Activated CD4-positive, alpha-beta memory T cell treated with anti-CD3 and anti-CD28 coated beads for 36 hours (primary cell): ENCODE measurements at regions not wholly inside any gene's neighbourhood (a gene's known extent, or its start where the extent isn't known, plus 50 kb on each side); places are given as distances from the start of the nearest gene placed in this dataset.

Experiments used
- CTCF ChIA-PET: fragments of 350-600 bp; sonication (Branson Sonifier 250); formaldehyde crosslinking; loops from one replicate; lab custom pipeline; 2021; ENCODE audit warnings: antibody characterized with exemption, inconsistent platforms; lab: Charles Lee
- POLR2A ChIA-PET: fragments of 350-600 bp; sonication (Branson Sonifier 250); formaldehyde crosslinking; loops from one replicate; lab custom pipeline; 2021; ENCODE audit warnings: antibody characterized with exemption; lab: Charles Lee
- DNase-seq: peaks from one replicate; pipeline ENCODE4 v3.0.0-alpha.2; 2020
- H3K27ac Mint-ChIP-seq: one replicate; pipeline ENCODE4 v1.8.0; 2021; ENCODE audit warnings: mixed read lengths
- H3K27me3 Mint-ChIP-seq: one replicate; pipeline ENCODE4 v1.8.0; 2021; ENCODE audit warnings: mixed read lengths
- H3K36me3 Mint-ChIP-seq: one replicate; pipeline ENCODE4 v1.8.0; 2021; ENCODE audit warnings: mixed read lengths
- H3K4me1 Mint-ChIP-seq: one replicate; pipeline ENCODE4 v1.8.0; 2021; ENCODE audit warnings: low read depth, mixed read lengths
- H3K4me3 Mint-ChIP-seq: one replicate; pipeline ENCODE4 v1.8.0; 2021; ENCODE audit warnings: mild to moderate bottlenecking, mixed read lengths
- H3K9me3 Mint-ChIP-seq: one replicate; pipeline ENCODE4 v1.8.0; 2021; ENCODE audit warnings: mixed read lengths
- intact Hi-C: fragments of 100-400 bp; cut with micrococcal nuclease; formaldehyde crosslinking; loops from one replicate; pipeline ENCODE4 v1.15.1; 2023

DNA sequence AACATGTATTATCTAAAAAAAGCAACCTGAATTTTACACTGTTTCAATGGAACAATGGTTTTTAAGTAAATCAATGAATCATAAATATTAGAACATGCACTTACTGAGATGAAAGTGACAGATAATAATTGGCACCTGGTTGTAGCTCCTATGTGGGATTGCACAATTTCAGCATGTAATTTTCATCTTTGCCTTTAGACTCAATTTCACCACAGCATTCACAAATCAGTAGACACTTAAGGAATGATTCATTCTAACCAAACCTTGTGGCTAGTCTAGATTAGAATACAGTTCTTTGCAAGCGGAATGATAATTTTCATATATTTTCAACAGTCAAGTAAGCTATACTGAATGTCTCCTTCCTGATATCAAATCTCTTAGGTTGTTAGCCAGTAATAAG lies 853.4 kb downstream of the KCNT2 start:
- intact Hi-C loops: no loop called here
- Mint-ChIP-seq H3K27me3 (no peaks in the 10 kb centered on the region), H3K9me3 (no peaks in the 10 kb centered on the region), H3K36me3 (no peaks in the 10 kb centered on the region), H3K4me1 (no peaks in the 10 kb centered on the region), H3K27ac (no peak overlapping the region), H3K4me3 (no peak overlapping the region)
- ChIA-PET CTCF (no interaction called here), POLR2A (no interaction called here)
- no peak for DNase-seq

DNA sequence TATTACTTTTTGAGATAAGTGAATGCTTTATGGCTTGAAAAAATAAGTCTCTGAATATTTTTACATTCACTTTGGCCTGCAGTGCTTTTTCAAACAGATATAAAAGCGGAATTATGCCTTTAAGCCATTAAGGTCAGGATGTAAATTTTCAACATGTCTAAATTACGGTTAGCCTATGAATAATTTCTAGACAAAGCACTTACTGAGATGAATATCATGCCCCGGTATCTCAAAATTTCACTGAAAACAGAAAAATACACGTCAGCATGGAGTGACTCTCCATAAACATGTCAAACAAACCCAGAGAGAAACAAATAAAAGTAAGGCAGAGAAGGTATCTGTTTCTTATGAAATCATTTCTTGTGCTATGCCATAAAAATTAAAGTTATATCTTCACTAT lies 853.9 kb downstream of the KCNT2 start:
- H3K9me3 Mint-ChIP-seq: no peaks in the 10 kb centered on the region
- H3K4me3 Mint-ChIP-seq: no peak overlapping the region
- no peak for DNase-seq
- H3K4me1 Mint-ChIP-seq: no peaks in the 10 kb centered on the region
- CTCF ChIA-PET: no interaction called here
- H3K36me3 Mint-ChIP-seq: no peaks in the 10 kb centered on the region
- H3K27me3 Mint-ChIP-seq: no peaks in the 10 kb centered on the region
- intact Hi-C loops: no loop called here
- H3K27ac Mint-ChIP-seq: no peak overlapping the region
- POLR2A ChIA-PET: no interaction called here

DNA sequence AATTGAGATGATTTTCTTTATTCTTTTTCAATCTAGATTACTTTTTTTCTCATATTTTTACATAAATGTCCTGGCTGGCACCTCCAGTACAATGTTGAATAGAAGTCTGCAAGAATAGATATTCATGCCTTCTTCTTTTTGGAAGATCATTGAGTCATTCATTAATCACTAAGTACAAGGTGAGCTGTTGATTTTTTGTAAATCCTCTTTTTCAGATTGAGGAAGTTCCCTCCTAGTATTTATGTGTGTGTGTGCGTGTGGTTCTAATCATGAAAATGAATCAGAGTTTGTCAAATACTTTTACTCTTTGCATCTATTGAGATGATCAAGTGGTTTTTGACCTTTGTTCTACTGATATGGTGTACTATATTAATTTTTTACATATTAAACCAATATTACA lies 859.3 kb downstream of the KCNT2 start:
- DNase-seq: no peak
- H3K27ac Mint-ChIP-seq: no peak overlapping the region
- CTCF ChIA-PET: no interaction called here
- H3K4me1 Mint-ChIP-seq: no peaks in the 10 kb centered on the region
- no peaks in the 10 kb centered on the region for H3K36me3 Mint-ChIP-seq
- H3K27me3 Mint-ChIP-seq: no peaks in the 10 kb centered on the region
- H3K9me3 Mint-ChIP-seq: peaks cover under 1% of the 10 kb centered on the region
- POLR2A ChIA-PET: no interaction called here
- no peak overlapping the region for H3K4me3 Mint-ChIP-seq
- intact Hi-C loops: no loop called here

DNA sequence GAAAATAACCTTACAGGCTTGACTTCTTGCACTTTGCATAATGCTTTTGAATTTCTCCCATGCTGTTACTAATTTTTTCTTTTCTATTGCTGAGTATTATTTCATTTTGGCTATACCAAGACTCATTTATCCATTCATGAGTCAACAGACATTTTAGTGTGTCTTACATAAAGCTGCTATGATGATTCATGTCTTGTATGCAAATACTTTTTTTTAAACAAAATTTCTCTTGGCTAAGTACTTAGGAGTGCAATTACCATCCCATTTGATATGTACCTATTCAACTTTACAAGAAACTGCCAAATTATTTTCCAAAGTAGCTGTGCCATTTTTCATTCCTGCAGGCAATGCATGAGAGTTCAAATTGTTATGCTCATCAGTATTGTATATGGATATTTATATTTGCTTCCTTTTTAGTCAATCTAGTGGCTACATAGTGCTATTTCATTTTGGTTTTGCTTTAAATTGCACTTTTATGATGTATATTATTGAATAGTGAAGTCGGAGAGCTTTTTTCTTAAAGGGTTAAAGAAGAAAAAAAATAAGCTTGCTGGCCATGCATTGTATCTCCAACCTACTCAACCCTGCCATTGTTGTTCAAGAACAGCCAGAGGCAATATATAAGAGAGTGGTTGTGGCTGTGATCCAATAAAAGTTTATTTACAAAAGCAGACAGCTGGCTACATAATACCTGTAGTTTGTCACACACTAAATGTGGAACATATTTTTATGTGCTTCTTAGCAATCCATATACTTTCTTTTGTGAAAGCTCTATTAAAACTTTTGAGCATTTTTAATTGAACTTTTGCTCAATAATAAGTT lies 862.8 kb downstream of the KCNT2 start:
- intact Hi-C loops: no loop called here
- H3K9me3 Mint-ChIP-seq: peaks cover 4% of the 10 kb centered on the region
- H3K4me1 Mint-ChIP-seq: no peaks in the 10 kb centered on the region
- POLR2A ChIA-PET: no interaction called here
- no peaks in the 10 kb centered on the region for H3K36me3 Mint-ChIP-seq
- no peaks in the 10 kb centered on the region for H3K27me3 Mint-ChIP-seq
- no peak overlapping the region for H3K4me3 Mint-ChIP-seq
- no peak overlapping the region for H3K27ac Mint-ChIP-seq
- no peak for DNase-seq
- CTCF ChIA-PET: interaction anchor here (0.6 kb wide), 1 partner anchor 12 kb away, joined by 3 read pairs; no protein-coding TSS in a partner anchor

DNA sequence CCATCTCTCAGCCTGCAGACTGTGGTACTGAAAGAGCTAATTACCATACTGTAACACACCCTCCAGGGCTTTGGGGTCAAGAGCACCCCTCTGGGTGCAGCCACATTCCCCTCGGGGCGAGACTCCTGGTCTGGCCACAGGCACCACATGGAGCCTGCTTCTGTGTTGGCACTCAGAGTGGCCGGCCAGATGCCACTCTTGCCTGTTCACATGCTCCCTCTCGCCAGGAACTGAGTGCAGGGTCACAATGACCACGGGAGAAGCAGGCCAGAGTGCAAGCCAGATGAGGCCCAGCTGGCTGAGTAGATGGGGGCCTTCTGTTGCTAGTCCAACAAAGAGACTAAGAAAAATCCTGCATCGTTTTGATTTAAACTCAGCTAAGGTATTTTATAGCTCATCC lies 864.0 kb downstream of the KCNT2 start:
- intact Hi-C loops: no loop called here
- no peak for DNase-seq
- Mint-ChIP-seq H3K36me3 (no peaks in the 10 kb centered on the region), H3K4me1 (no peaks in the 10 kb centered on the region), H3K27ac (no peak overlapping the region), H3K4me3 (no peak overlapping the region), H3K9me3 (peaks cover 4% of the 10 kb centered on the region), H3K27me3 (no peaks in the 10 kb centered on the region)
- ChIA-PET POLR2A (no interaction called here), CTCF (no interaction called here)

DNA sequence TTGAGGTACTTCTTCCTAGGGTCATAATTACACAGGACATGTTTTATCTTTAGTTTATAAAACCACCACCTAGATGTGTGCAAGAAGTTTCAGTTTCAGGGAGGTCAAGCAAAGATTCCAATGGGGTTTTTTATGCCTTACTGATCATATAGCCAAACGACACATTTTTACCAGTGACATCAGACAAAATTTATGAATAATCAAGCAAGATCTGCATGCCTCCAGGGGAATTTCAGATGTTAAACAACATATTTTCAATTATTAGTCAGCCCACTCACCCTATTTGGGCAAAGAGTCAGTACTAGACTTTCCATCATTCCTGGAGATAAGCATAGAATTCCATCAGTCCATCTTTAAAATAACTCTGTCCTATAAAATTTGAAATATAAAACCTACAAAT lies 867.4 kb downstream of the KCNT2 start:
- no peak for DNase-seq
- H3K36me3 Mint-ChIP-seq: no peaks in the 10 kb centered on the region
- no peak overlapping the region for H3K4me3 Mint-ChIP-seq
- intact Hi-C loops: no loop called here
- no peaks in the 10 kb centered on the region for H3K4me1 Mint-ChIP-seq
- ChIA-PET POLR2A (no interaction called here), CTCF (no interaction called here)
- H3K9me3 Mint-ChIP-seq: peaks cover 4% of the 10 kb centered on the region
- H3K27ac Mint-ChIP-seq: no peak overlapping the region
- no peaks in the 10 kb centered on the region for H3K27me3 Mint-ChIP-seq

DNA sequence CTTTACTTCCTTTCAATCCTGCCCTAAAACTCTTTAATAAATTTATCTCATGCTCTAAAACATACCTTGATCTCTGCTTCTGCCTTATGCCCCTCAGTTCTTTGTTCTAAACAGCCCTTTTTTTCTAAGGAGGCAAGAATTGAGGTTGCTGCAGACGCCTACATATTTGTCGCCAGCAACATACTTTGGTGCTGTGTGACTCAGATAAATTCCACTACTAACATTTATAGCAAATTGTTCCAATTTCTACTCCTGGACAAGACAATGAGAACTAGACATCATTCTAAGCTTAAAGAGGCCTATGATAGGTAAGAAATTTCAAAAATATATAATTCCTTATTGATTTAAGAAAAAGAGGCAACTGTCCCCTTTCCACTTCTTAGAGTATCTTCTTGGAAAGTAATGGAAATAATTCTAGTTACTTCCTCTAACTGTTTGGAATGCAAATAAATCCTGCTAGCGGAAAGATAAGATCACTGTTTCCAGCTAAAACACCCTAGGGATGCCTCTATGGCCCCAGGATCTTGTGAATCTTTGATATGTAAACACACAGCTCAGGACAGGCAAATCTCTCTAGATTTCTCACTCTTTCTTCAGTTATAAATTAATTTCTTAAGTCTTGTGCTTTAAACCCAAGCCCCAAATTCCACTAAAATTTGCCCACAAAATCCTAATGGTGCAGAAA lies 869.1 kb downstream of the KCNT2 start:
- CTCF ChIA-PET: no interaction called here
- intact Hi-C loops: no loop called here
- Mint-ChIP-seq H3K27ac (no peak overlapping the region), H3K36me3 (no peaks in the 10 kb centered on the region), H3K4me3 (no peak overlapping the region), H3K9me3 (peaks cover 4% of the 10 kb centered on the region), H3K27me3 (no peaks in the 10 kb centered on the region), H3K4me1 (no peaks in the 10 kb centered on the region)
- POLR2A ChIA-PET: no interaction called here
- no peak for DNase-seq

DNA sequence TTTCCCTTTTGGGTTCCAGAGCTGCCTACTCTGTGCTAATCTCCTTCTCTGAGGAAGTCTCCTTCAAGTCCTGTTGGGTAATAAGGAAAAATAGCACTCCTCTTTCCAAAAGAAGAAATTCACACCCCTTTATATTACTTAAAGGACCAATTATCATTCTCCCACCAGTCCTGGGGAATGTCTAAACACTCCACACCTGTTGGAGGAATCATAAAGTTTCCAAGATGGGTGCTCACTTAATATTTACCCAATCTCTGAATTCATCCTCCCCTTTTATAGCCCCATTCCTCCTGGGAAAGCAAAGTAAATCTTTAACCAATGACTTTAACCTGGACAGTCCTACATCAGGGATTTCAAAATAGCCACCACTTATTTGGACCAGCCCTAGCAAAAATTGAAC lies 873.1 kb downstream of the KCNT2 start:
- no peaks in the 10 kb centered on the region for H3K4me1 Mint-ChIP-seq
- H3K27me3 Mint-ChIP-seq: no peaks in the 10 kb centered on the region
- H3K9me3 Mint-ChIP-seq: no peaks in the 10 kb centered on the region
- no peak overlapping the region for H3K4me3 Mint-ChIP-seq
- no peak for DNase-seq
- intact Hi-C loops: no loop called here
- no peak overlapping the region for H3K27ac Mint-ChIP-seq
- CTCF ChIA-PET: no interaction called here
- no peaks in the 10 kb centered on the region for H3K36me3 Mint-ChIP-seq
- POLR2A ChIA-PET: no interaction called here

DNA sequence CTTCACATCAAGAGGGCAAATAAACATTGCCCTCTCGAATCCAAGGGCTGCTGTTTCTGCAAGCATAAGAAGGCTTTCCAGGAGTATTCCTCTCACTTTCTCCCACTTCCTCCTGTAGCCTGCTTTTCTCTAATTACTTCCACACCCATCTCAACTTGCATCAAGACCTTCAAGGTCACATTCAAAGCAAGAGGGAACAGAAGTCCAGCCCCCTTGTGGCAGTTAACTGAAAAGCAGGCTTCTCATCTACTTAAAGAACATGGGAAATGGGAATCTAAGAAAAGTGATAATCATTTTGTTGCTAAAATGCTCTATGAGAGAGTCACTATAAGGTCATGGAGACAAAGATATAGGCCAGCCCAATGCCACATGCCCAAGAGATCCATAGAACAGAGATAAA lies 874.4 kb downstream of the KCNT2 start:
- H3K27me3 Mint-ChIP-seq: no peaks in the 10 kb centered on the region
- CTCF ChIA-PET: no interaction called here
- DNase-seq: no peak
- POLR2A ChIA-PET: no interaction called here
- H3K27ac Mint-ChIP-seq: no peak overlapping the region
- intact Hi-C loops: no loop called here
- no peaks in the 10 kb centered on the region for H3K9me3 Mint-ChIP-seq
- no peaks in the 10 kb centered on the region for H3K4me1 Mint-ChIP-seq
- no peaks in the 10 kb centered on the region for H3K36me3 Mint-ChIP-seq
- no peak overlapping the region for H3K4me3 Mint-ChIP-seq

DNA sequence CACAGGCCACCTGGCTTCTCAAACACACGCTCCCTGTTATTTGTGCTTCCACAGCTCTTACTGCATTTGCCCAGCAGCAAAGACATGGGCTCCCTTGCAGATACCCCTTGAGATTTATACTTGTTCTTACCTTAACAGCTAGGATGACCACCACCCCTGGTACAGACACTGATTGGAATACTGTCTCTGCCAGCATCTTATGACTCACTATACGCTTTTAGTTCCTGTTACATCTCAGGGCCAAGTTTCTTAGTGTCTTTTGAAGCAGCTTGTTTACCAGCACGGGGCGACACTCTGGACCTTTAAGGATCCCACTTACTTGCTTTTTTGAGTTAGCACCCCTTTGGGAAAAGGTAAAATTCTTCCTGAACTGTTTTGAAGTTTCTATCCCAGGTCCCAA lies 874.8 kb downstream of the KCNT2 start:
- H3K27ac Mint-ChIP-seq: no peak overlapping the region
- no peak overlapping the region for H3K4me3 Mint-ChIP-seq
- no peaks in the 10 kb centered on the region for H3K9me3 Mint-ChIP-seq
- H3K36me3 Mint-ChIP-seq: no peaks in the 10 kb centered on the region
- DNase-seq: no peak
- POLR2A ChIA-PET: no interaction called here
- intact Hi-C loops: no loop called here
- no peaks in the 10 kb centered on the region for H3K4me1 Mint-ChIP-seq
- no peaks in the 10 kb centered on the region for H3K27me3 Mint-ChIP-seq
- CTCF ChIA-PET: no interaction called here

DNA sequence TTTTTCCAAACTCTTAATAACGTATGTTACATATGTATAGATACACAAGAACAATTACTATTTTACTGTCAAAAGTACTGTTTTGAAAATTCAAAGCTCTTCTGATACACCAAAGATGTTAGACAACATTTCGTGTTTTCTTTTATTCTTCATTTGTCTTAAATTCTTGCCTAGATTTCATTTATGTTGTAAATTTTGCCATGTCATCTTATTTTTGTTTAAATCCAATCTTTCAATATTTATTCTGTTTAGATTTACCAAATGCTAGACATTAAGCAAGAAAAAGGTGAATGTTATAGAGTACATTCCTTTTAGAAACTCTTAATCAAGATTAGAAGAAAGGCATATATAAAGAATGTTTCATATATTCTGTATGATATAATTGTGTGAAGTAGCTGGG lies 876.9 kb downstream of the KCNT2 start:
- intact Hi-C loops: no loop called here
- H3K27me3 Mint-ChIP-seq: no peaks in the 10 kb centered on the region
- H3K4me3 Mint-ChIP-seq: no peak overlapping the region
- H3K36me3 Mint-ChIP-seq: no peaks in the 10 kb centered on the region
- ChIA-PET CTCF (interaction anchor here (0.7 kb wide), 1 partner anchor 929 kb away, joined by 3 read pairs; no protein-coding TSS in a partner anchor), POLR2A (no interaction called here)
- H3K4me1 Mint-ChIP-seq: no peaks in the 10 kb centered on the region
- no peak for DNase-seq
- no peaks in the 10 kb centered on the region for H3K9me3 Mint-ChIP-seq
- H3K27ac Mint-ChIP-seq: no peak overlapping the region

DNA sequence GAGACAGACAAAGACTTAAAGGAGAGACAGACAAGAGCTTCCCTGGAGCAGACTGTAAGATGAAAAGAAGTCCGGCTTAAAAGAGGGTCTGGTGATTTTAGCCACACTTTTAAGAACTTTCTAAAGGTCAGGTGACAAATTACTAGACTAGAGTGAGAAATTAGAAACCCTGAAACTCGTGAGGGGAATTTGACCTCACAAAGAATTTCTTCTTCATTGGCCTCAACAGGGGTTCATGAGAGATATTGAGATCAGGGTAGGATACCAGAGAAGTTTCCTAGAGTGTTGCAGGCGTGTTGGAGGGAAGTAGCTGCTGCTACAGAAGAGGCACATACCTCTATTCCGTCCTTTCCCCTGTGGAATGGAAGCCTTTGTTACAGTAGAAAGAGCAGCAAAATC lies 884.4 kb downstream of the KCNT2 start:
- ChIA-PET CTCF (no interaction called here), POLR2A (no interaction called here)
- Mint-ChIP-seq H3K4me3 (no peak overlapping the region), H3K27ac (no peak overlapping the region), H3K4me1 (no peaks in the 10 kb centered on the region), H3K27me3 (no peaks in the 10 kb centered on the region), H3K36me3 (no peaks in the 10 kb centered on the region), H3K9me3 (no peaks in the 10 kb centered on the region)
- DNase-seq: no peak
- intact Hi-C loops: no loop called here
